Keratinocyte (primary cell): ENCODE measurements at regions not wholly inside any gene's neighbourhood (a gene's known extent, or its start where the extent isn't known, plus 50 kb on each side); places are given as distances from the start of the nearest gene placed in this dataset.

Experiments
- DNase-seq: peaks from one replicate; pipeline ENCODE4 v3.0.0-alpha.2; 2011; ENCODE audit warnings: low read depth, missing footprints, low spot score
- FAIRE-seq: peaks from 2 replicates; lab custom pipeline; 2011; peaks lifted over from hg19 to GRCh38; lab: Jason Lieb, UNC
- H2AFZ ChIP-seq: 2 replicates; pipeline ENCODE4 v1.6.0; 2012; ENCODE audit warnings: low read length, control low read depth, inconsistent platforms; ENCODE audit not compliant: control insufficient read depth
- H3K27ac ChIP-seq: 2 replicates; pipeline ENCODE4 v1.5.1; 2011; ENCODE audit warnings: low read length; ENCODE audit not compliant: control insufficient read depth, insufficient read depth
- H3K27me3 ChIP-seq: 3 replicates; pipeline ENCODE4 v1.6.0; 2011; ENCODE audit warnings: low read length; ENCODE audit not compliant: control insufficient read depth, insufficient read depth; ENCODE audit errors: extremely low read depth
- H3K36me3 ChIP-seq, 2 experiments: 2 replicates in 1 of 2; 3 replicates in 1 of 2; pipeline ENCODE4 v1.5.1; 2011; ENCODE audit warnings: low read length in 2 of 2, mild to moderate bottlenecking in 1 of 2; ENCODE audit not compliant: control insufficient read depth in 2 of 2, insufficient read depth in 2 of 2; ENCODE audit errors: extremely low read depth in 1 of 2
- H3K4me1 ChIP-seq: 3 replicates; pipeline ENCODE4 v1.5.1; 2011; ENCODE audit warnings: low read length; ENCODE audit not compliant: control insufficient read depth, insufficient read depth; ENCODE audit errors: extremely low read depth
- H3K4me2 ChIP-seq: 3 replicates; pipeline ENCODE4 v1.6.0; 2011; ENCODE audit warnings: low read depth, low read length; ENCODE audit not compliant: control insufficient read depth, insufficient read depth; ENCODE audit errors: extremely low read depth
- H3K4me3 ChIP-seq, 3 experiments: fragments of 200-600 bp in 1 of 3; sonication (generic) in 1 of 3; 2 replicates in 2 of 3; 3 replicates in 1 of 3; pipeline ENCODE4 v1.5.1; 2011 to 2016; ENCODE audit warnings: low read length in 3 of 3, mild to moderate bottlenecking in 3 of 3, control low read depth in 2 of 3, inconsistent platforms in 1 of 3, low read depth in 1 of 3, mixed read lengths in 1 of 3, mixed run types in 1 of 3, moderate library complexity in 1 of 3; ENCODE audit not compliant: control insufficient read depth in 2 of 3, insufficient read depth in 2 of 3; ENCODE audit errors: extremely low read depth in 1 of 3
- H3K79me2 ChIP-seq: 2 replicates; pipeline ENCODE4 v1.6.0; 2012; ENCODE audit warnings: low read length; ENCODE audit not compliant: control insufficient read depth, insufficient read depth
- H3K9ac ChIP-seq: 3 replicates; pipeline ENCODE4 v1.6.0; 2011; ENCODE audit warnings: low read length; ENCODE audit not compliant: control insufficient read depth, insufficient read depth; ENCODE audit errors: extremely low read depth
- H3K9me1 ChIP-seq: 3 replicates; pipeline ENCODE4 v1.6.0; 2011; ENCODE audit warnings: low read length; ENCODE audit not compliant: control insufficient read depth, insufficient read depth; ENCODE audit errors: extremely low read depth
- H3K9me3 ChIP-seq: 2 replicates; pipeline ENCODE4 v1.5.1; 2012; ENCODE audit warnings: low read depth, low read length; ENCODE audit not compliant: control insufficient read depth
- H4K20me1 ChIP-seq: 3 replicates; pipeline ENCODE4 v1.6.0; 2011; ENCODE audit warnings: low read length; ENCODE audit not compliant: control insufficient read depth, insufficient read depth; ENCODE audit errors: extremely low read depth
- EZH2 ChIP-seq: IDR thresholded peaks from one replicate; pipeline ENCODE4 v1.6.1; 2012; ENCODE audit warnings: inconsistent platforms, mild to moderate bottlenecking, low read length, moderate library complexity
- dilution Hi-C: fragments of 300-500 bp; cut with MboI; formaldehyde crosslinking; loops from one replicate; pipeline ENCODE4 v1.7.0; 2020; ENCODE audit warnings: low sequenced_read_pairs; ENCODE audit not compliant: extremely low pct_ligation_motif_present
- TF ChIP-seq, protein P1 (sequence below), 3 experiments: IDR thresholded peaks in 1 of 3; conservative IDR thresholded peaks in 1 of 3; optimal IDR thresholded peaks in 1 of 3; 2 replicates in 2 of 3; 3 replicates in 1 of 3; pipeline versions ENCODE3 to v1.5.1; 2011; ENCODE audit warnings: low read length in 3 of 3, mild to moderate bottlenecking in 3 of 3, moderate library complexity in 2 of 3, control low read depth in 1 of 3, inconsistent platforms in 1 of 3; ENCODE audit not compliant: insufficient read depth in 2 of 3; ENCODE audit errors: extremely low read depth in 1 of 3

DNA sequence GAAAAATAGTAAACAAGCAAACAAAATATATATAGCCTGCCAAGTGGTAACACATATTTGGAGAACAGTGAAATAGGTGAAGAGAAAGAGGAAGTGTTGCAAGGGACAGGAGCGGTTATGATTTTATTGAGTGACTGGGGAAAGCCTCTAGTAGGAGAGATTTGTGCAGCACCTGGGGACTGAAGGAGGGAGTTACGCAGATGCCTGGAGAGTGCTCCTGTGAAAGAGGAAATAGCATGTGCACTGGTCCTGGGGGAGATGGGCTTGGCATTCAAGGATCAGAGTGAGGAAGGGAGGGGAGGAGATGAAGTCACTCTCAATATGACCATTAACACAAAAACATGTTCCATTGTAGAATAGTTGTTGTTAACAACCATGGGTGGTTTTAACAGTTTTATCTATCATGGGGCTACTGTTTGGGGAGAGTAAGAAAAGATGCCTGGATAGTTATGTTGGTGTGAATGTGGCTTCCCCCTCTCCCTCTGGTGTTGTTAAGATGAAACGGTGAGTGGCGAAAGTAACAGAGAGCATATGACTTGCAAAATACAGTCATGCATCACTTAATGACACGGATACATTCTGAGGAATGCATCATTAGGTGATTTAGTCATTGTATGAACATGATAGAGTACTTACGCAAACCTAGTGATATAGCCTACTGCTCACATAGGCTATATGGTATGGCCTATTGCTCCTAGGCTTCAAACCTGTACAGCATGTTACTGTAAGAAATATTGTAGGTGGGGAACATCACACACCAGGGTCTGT lies 251.7 kb upstream of the ARGLU1 start:
- Histone ChIP-seq H3K27me3 (no peaks in the 10 kb centered on the region), H3K4me2 (no peak overlapping the region), H2AFZ (no peak overlapping the region), H3K9ac (no peak overlapping the region), H4K20me1 (no peaks in the 10 kb centered on the region), H3K9me1 (no peaks in the 10 kb centered on the region), H3K36me3 (no peaks in the 10 kb centered on the region), H3K27ac (no peak overlapping the region), H3K4me1 (no peaks in the 10 kb centered on the region), H3K4me3 (no peak overlapping the region), H3K9me3 (no peaks in the 10 kb centered on the region), H3K79me2 (no peaks in the 10 kb centered on the region)
- FAIRE-seq (no peak), DNase-seq (no peak)
- TF ChIP-seq, protein P1, sequence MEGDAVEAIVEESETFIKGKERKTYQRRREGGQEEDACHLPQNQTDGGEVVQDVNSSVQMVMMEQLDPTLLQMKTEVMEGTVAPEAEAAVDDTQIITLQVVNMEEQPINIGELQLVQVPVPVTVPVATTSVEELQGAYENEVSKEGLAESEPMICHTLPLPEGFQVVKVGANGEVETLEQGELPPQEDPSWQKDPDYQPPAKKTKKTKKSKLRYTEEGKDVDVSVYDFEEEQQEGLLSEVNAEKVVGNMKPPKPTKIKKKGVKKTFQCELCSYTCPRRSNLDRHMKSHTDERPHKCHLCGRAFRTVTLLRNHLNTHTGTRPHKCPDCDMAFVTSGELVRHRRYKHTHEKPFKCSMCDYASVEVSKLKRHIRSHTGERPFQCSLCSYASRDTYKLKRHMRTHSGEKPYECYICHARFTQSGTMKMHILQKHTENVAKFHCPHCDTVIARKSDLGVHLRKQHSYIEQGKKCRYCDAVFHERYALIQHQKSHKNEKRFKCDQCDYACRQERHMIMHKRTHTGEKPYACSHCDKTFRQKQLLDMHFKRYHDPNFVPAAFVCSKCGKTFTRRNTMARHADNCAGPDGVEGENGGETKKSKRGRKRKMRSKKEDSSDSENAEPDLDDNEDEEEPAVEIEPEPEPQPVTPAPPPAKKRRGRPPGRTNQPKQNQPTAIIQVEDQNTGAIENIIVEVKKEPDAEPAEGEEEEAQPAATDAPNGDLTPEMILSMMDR (optimal IDR thresholded peaks at IDR 0.05 in 1 of 3, IDR thresholded peaks at IDR 0.05 in 1 of 3, conservative IDR thresholded peaks at IDR 0.05 in 1 of 3; ENCODE audit: extremely low read depth in 1 of 3, insufficient read depth in 2 of 3, low read length in 3 of 3) = no peak
- no peak for TF ChIP-seq EZH2
- dilution Hi-C loops = no loop called here

DNA sequence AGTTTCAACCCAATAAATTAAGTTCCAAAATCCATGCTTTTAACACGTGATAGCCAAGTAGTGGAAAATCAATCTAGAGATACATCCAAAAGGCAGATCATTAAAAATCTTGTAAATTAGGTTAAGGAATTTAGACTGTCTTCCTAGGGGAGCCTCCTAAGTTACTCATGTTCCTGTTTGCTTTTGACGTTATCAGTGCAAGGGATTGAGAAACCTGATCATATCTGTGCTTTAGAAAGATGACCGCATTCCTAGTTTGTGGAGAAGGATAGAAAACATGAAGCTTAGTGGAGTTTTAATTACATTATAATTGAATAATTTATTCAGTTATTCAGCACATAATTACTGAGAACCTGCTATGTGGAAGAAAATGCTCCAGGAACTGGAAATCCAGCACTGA lies 251.0 kb upstream of the ARGLU1 start:
- no peak for TF ChIP-seq EZH2
- TF ChIP-seq, protein P1 (optimal IDR thresholded peaks at IDR 0.05 in 1 of 3, IDR thresholded peaks at IDR 0.05 in 1 of 3, conservative IDR thresholded peaks at IDR 0.05 in 1 of 3; ENCODE audit: extremely low read depth in 1 of 3, insufficient read depth in 2 of 3, low read length in 3 of 3) = no peak
- Histone ChIP-seq H3K27ac (no peak overlapping the region), H3K4me2 (no peak overlapping the region), H2AFZ (no peak overlapping the region), H3K79me2 (no peaks in the 10 kb centered on the region), H3K9me1 (no peaks in the 10 kb centered on the region), H3K9ac (no peak overlapping the region), H3K4me3 (no peak overlapping the region), H3K9me3 (no peaks in the 10 kb centered on the region), H3K36me3 (no peaks in the 10 kb centered on the region), H3K27me3 (no peaks in the 10 kb centered on the region), H3K4me1 (no peaks in the 10 kb centered on the region), H4K20me1 (no peaks in the 10 kb centered on the region)
- FAIRE-seq (no peak), DNase-seq (no peak)
- dilution Hi-C loops = no loop called here
